G401.6 (cell line): ENCODE measurements at regions not wholly inside any gene's neighbourhood (a gene's known extent, or its start where the extent isn't known, plus 50 kb on each side); places are given as distances from the start of the nearest gene placed in this dataset.
"Not testable (repeated sequence)": the region's sequence is repeated elsewhere in the genome, so short reads cannot be mapped to it uniquely, and the experiment has no call there.

Experiments
- FAIRE-seq: peaks from 2 replicates; lab custom pipeline; 2012; peaks lifted over from hg19 to GRCh38; lab: Jason Lieb, UNC

- FAIRE-seq, result no peak
Observed at GRCh38 chr12:72723732-72724131, 451.6 kb downstream of the TRHDE start.

- no peak for FAIRE-seq
Observed at GRCh38 chr12:72729451-72730010, 457.4 kb downstream of the TRHDE start.

- no peak for FAIRE-seq
Observed at GRCh38 chr12:72734581-72734980, 462.4 kb downstream of the TRHDE start.

GRCh38 chr12:72738811-72739210 is 466.6 kb downstream of the TRHDE start:
- FAIRE-seq, result no peak

GRCh38 chr12:72740064-72740463 is 467.9 kb downstream of the TRHDE start:
- no peak for FAIRE-seq

GRCh38 chr12:72742568-72742967 is 470.4 kb downstream of the TRHDE start:
- no peak for FAIRE-seq

- FAIRE-seq, result no peak
Observed at GRCh38 chr12:72746048-72746447, 473.9 kb downstream of the TRHDE start.

- no peak for FAIRE-seq
Observed at GRCh38 chr12:72747111-72747849, 475.1 kb downstream of the TRHDE start.

GRCh38 chr12:72748971-72749370 is 476.8 kb downstream of the TRHDE start:
- FAIRE-seq, result no peak

- FAIRE-seq, result no peak
Observed at GRCh38 chr12:72753571-72753970, 481.4 kb downstream of the TRHDE start.

- not testable (repeated sequence) for FAIRE-seq
Observed at GRCh38 chr12:72754026-72754425, 481.9 kb downstream of the TRHDE start.

- no peak for FAIRE-seq
Observed at GRCh38 chr12:72766517-72766916, 494.3 kb downstream of the TRHDE start.

GRCh38 chr12:72774023-72774422 is 501.9 kb downstream of the TRHDE start:
- no peak for FAIRE-seq

- no peak for FAIRE-seq
Observed at GRCh38 chr12:72777806-72778205, 505.6 kb downstream of the TRHDE start.

- no peak for FAIRE-seq
Observed at GRCh38 chr12:72790273-72790672, 518.1 kb downstream of the TRHDE start.

- FAIRE-seq, result no peak
Observed at GRCh38 chr12:72792889-72793288, 520.7 kb downstream of the TRHDE start.

GRCh38 chr12:72793796-72794195 is 521.6 kb downstream of the TRHDE start:
- no peak for FAIRE-seq

- no peak for FAIRE-seq
Observed at GRCh38 chr12:72815421-72815820, 543.3 kb downstream of the TRHDE start.

- no peak for FAIRE-seq
Observed at GRCh38 chr12:72828662-72829324, 556.6 kb downstream of the TRHDE start.

GRCh38 chr12:72829838-72830237 is 557.7 kb downstream of the TRHDE start:
- FAIRE-seq, result no peak

- no peak for FAIRE-seq
Observed at GRCh38 chr12:72832024-72832423, 559.9 kb downstream of the TRHDE start.

- FAIRE-seq, result no peak
Observed at GRCh38 chr12:72836194-72836593, 564.0 kb downstream of the TRHDE start.

GRCh38 chr12:72839696-72840095 is 567.5 kb downstream of the TRHDE start:
- no peak for FAIRE-seq

GRCh38 chr12:72863671-72864070 is 591.5 kb downstream of the TRHDE start:
- FAIRE-seq, result no peak
